PC-9 (cell line): ENCODE measurements at regions not wholly inside any gene's neighbourhood (a gene's known extent, or its start where the extent isn't known, plus 50 kb on each side); places are given as distances from the start of the nearest gene placed in this dataset.

ENCODE experiments used
- BruUV-seq: library from RNA; stranded (reverse); fragments of 400-500 nt; replicated peaks from 2 replicates; lab custom pipeline; 2021; lab: Mats Ljungman, UMichigan
- CTCF ChIA-PET: fragments of 300-600 bp; sonication (Branson Sonifier 250); formaldehyde crosslinking; loops from one replicate; lab custom pipeline; 2022; ENCODE audit warnings: antibody characterized with exemption; lab: Charles Lee
- POLR2A ChIA-PET: fragments of 300-600 bp; sonication (Branson Sonifier 250); formaldehyde crosslinking; loops from one replicate; lab custom pipeline; 2022; ENCODE audit warnings: antibody characterized with exemption; ENCODE audit not compliant: unreplicated experiment; lab: Charles Lee
- DNase-seq, 2 experiments: peaks; one replicate each; pipeline versions ENCODE4 v3.0.0 to v3.0.0-alpha.2; 2015 to 2022; ENCODE audit warnings: mixed read lengths in 1 of 2
- H2AFZ ChIP-seq: fragments of 200-600 bp; sonication (generic); 2 replicates; pipeline ENCODE4 v1.8.1; 2017; ENCODE audit warnings: antibody characterized with exemption
- H3F3A ChIP-seq: fragments of 200-600 bp; sonication (generic); 2 replicates; pipeline ENCODE4 v1.8.1; 2017; ENCODE audit warnings: antibody characterized with exemption, mild to moderate bottlenecking, low read depth; ENCODE audit not compliant: insufficient read depth
- H3K27ac ChIP-seq: fragments of 200-600 bp; sonication (generic); 2 replicates; pipeline ENCODE4 v1.6.1; 2016; ENCODE audit warnings: mixed run types
- H3K27me3 ChIP-seq: fragments of 200-600 bp; sonication (generic); 2 replicates; pipeline ENCODE4 v1.6.1; 2016; ENCODE audit warnings: low read depth, mixed run types; ENCODE audit not compliant: insufficient read depth
- H3K36me3 ChIP-seq: fragments of 200-600 bp; sonication (generic); 2 replicates; pipeline ENCODE4 v1.6.1; 2016; ENCODE audit warnings: low read depth, mixed run types
- H3K4me1 ChIP-seq: fragments of 200-600 bp; sonication (generic); replicated peaks from 2 replicates; pipeline ENCODE4 v1.6.1; 2016; ENCODE audit warnings: mixed run types; ENCODE audit not compliant: insufficient read depth
- H3K4me2 ChIP-seq: fragments of 200-600 bp; sonication (generic); 2 replicates; pipeline ENCODE4 v1.6.1; 2017; ENCODE audit warnings: mixed run types
- H3K4me3 ChIP-seq: fragments of 200-600 bp; sonication (generic); 2 replicates; pipeline ENCODE4 v1.6.1; 2016; ENCODE audit warnings: mixed run types
- H3K79me2 ChIP-seq: fragments of 200-600 bp; sonication (generic); 2 replicates; pipeline ENCODE4 v1.6.1; 2017; ENCODE audit warnings: low read depth, mixed run types
- H3K9me2 ChIP-seq: fragments of 200-600 bp; sonication (generic); 2 replicates; pipeline ENCODE4 v1.8.1; 2017; ENCODE audit warnings: mild to moderate bottlenecking; ENCODE audit not compliant: insufficient read depth
- H3K9me3 ChIP-seq: fragments of 200-600 bp; sonication (generic); 2 replicates; pipeline ENCODE4 v1.8.1; 2016; ENCODE audit warnings: low read depth; ENCODE audit not compliant: insufficient read depth
- H4K20me1 ChIP-seq: fragments of 200-600 bp; sonication (generic); 2 replicates; pipeline ENCODE4 v1.8.1; 2017; ENCODE audit not compliant: insufficient read depth
- EZH2 ChIP-seq: fragments of 200-600 bp; sonication (generic); IDR thresholded peaks from 2 replicates; pipeline ENCODE4 v1.8.0; 2017; ENCODE audit warnings: antibody characterized with exemption, low read depth
- intact Hi-C: fragments of 100-400 bp; cut with micrococcal nuclease; formaldehyde crosslinking; loops from one replicate; pipeline ENCODE4 v1.10.0; 2022; ENCODE audit not compliant: unreplicated experiment
- TF ChIP-seq, protein P1 (sequence below): fragments of 200-600 bp; sonication (generic); conservative IDR thresholded peaks from 2 replicates; pipeline ENCODE4 v1.6.1; 2017; ENCODE audit warnings: mixed run types, antibody characterized with exemption, mild to moderate bottlenecking, moderate library complexity

DNA sequence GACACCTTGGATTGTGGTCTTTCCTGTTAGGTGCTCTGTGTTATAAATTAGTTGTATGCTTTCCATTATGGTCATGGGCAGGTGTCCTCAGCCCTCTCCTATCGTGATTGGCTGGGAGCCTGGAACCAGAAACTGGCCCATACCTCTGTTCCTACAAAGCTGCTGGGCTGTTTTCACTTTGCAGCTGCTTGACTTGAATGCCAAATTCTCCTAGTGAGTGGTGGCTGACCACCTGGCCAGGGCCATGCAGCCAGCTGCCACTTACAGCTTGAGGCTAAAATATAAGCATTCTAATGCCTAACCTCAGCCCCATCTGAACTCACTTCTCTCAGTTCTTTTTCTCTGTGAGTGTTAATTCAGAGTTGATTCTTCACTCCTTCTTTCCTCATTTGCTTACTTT is 239.3 kb upstream of the GBE1 start:
- ChIA-PET POLR2A (no interaction called here), CTCF (no interaction called here)
- Histone ChIP-seq H3K27me3 (no peaks in the 10 kb centered on the region), H3K4me1 (no peaks in the 10 kb centered on the region), H3K9me3 (no peaks in the 10 kb centered on the region), H3K9me2 (no peaks in the 10 kb centered on the region), H3K79me2 (no peaks in the 10 kb centered on the region), H3K36me3 (no peaks in the 10 kb centered on the region), H3F3A (no peaks in the 10 kb centered on the region), H3K27ac (no peak overlapping the region), H2AFZ (no peak overlapping the region), H3K4me3 (no peak overlapping the region), H4K20me1 (no peaks in the 10 kb centered on the region), H3K4me2 (no peak overlapping the region)
- BruUV-seq = no TSS peak
- intact Hi-C loops = no loop called here
- no peak for DNase-seq
- no peak for TF ChIP-seq EZH2
- TF ChIP-seq, protein P1, sequence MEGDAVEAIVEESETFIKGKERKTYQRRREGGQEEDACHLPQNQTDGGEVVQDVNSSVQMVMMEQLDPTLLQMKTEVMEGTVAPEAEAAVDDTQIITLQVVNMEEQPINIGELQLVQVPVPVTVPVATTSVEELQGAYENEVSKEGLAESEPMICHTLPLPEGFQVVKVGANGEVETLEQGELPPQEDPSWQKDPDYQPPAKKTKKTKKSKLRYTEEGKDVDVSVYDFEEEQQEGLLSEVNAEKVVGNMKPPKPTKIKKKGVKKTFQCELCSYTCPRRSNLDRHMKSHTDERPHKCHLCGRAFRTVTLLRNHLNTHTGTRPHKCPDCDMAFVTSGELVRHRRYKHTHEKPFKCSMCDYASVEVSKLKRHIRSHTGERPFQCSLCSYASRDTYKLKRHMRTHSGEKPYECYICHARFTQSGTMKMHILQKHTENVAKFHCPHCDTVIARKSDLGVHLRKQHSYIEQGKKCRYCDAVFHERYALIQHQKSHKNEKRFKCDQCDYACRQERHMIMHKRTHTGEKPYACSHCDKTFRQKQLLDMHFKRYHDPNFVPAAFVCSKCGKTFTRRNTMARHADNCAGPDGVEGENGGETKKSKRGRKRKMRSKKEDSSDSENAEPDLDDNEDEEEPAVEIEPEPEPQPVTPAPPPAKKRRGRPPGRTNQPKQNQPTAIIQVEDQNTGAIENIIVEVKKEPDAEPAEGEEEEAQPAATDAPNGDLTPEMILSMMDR = no peak

DNA sequence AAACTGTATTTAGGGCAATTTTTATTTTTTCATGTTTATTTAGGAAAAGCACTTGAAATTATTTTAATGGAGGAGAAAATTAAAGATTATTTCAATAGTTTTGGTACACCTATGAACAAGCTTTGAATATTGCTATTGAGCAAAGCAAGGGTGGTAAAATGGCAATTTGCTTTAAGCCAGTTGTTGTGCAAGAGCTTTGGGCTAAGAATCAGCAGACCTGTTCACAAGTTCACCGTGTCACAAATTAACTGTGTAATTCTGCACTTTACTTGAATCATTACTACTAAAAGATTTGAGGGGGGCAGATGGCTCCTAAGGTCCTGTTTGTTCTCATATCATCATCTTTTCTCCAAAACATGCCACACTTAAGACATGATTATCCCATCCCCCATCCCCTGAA is 238.9 kb upstream of the GBE1 start:
- Histone ChIP-seq H3K9me2 (no peaks in the 10 kb centered on the region), H3K4me1 (no peaks in the 10 kb centered on the region), H3K79me2 (no peaks in the 10 kb centered on the region), H3K4me2 (no peak overlapping the region), H4K20me1 (no peaks in the 10 kb centered on the region), H3K27me3 (no peaks in the 10 kb centered on the region), H3F3A (no peaks in the 10 kb centered on the region), H3K4me3 (no peak overlapping the region), H2AFZ (no peak overlapping the region), H3K27ac (no peak overlapping the region), H3K36me3 (no peaks in the 10 kb centered on the region), H3K9me3 (no peaks in the 10 kb centered on the region)
- ChIA-PET CTCF (no interaction called here), POLR2A (no interaction called here)
- TF ChIP-seq EZH2 = no peak
- TF ChIP-seq, protein P1 = no peak
- BruUV-seq = no TSS peak
- no peak for DNase-seq
- intact Hi-C loops = no loop called here

DNA sequence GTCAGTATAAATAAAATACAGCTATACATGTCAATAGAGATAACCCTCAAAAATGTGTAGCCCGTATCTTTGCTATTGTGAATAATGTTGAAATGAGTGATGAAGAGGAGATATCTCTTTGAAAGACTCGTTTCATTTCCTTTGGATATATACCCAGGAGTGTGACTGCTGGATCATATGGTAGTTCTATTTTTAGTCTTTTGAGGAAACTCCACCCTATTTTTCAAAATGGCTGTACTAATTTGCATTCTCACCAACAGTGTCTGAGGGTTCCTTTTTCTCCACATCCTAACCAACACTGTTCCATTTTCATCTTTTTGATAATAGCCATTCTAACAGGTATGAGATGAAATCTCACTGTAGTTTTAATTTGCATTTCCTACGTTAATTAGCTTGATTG is 237.5 kb upstream of the GBE1 start:
- intact Hi-C loops = no loop called here
- Histone ChIP-seq H3K79me2 (no peaks in the 10 kb centered on the region), H3K27ac (no peak overlapping the region), H2AFZ (no peak overlapping the region), H3K4me1 (no peaks in the 10 kb centered on the region), H3K4me2 (no peak overlapping the region), H3F3A (no peaks in the 10 kb centered on the region), H3K9me2 (no peaks in the 10 kb centered on the region), H3K27me3 (no peaks in the 10 kb centered on the region), H3K9me3 (no peaks in the 10 kb centered on the region), H3K4me3 (no peak overlapping the region), H4K20me1 (no peaks in the 10 kb centered on the region), H3K36me3 (no peaks in the 10 kb centered on the region)
- CTCF ChIA-PET = no interaction called here
- no TSS peak for BruUV-seq
- TF ChIP-seq, protein P1 = no peak
- no peak for TF ChIP-seq EZH2
- no peak for DNase-seq
- POLR2A ChIA-PET = no interaction called here
